Amniotic epithelial cell (primary cell): ENCODE measurements at regions not wholly inside any gene's neighbourhood (a gene's known extent, or its start where the extent isn't known, plus 50 kb on each side); places are given as distances from the start of the nearest gene placed in this dataset.

ENCODE experiments used
- DNase-seq: peaks from one replicate; pipeline ENCODE4 v3.0.0-alpha.2; 2010; ENCODE audit warnings: low read depth

DNA sequence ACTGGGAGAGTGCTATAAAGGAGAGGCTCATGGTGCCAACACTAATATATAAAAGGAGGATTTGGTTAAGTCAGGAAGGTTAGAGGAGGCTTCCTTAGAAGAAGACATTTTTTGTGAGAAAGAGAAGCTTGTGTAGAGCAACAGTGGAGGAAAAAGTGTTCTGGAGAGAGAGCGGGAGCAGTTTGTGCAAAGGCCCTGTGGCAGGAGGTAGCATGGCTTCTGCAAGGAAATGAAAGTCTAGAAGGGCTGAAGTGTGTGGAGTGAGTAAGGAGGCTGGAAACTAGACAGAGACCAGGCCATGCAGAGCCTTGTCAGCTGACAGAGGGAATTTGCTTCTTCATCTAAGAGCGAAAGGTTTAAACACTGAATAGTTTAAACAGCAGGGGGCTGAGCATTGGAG lies 64.4 kb upstream of the ARAP3 start:
- no peak for DNase-seq

DNA sequence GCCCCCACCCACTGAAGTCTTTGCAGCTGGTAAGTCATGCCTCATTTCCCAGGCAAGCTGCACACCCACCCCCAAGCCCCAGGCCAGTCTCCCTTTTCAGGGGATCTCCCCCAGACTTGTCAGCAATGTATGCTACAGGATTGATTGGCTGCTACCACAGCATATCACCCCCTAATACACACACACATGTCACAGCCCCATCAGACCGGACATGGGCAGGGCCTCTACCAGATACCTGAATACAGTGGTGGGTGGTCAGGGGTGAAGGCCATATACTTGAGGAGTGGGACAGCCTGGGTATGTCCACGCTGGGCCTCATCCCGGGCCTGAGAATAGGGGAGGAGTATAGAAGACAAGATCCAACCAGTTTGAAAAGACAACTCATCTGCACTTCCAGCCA lies 63.4 kb upstream of the ARAP3 start:
- DNase-seq = no peak

DNA sequence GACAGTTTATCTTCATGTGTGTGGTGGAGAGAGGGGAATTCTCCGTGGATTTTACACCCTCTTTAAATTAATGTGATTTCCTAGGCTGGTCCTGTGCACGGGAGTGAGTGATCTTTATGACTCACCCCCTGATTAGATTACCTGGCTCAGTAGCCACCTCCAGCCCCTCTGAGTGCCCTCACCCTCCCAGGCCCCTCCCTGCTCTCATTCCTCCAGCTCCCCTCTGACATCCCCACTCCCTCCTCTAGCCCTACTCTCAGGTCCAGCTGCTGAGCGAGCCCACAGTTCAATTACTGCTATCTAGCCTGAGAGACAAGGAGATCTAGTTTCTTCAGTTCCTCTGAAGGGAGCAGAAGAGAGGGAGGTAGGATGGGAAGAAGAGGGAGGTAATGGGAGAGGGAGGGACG lies 61.8 kb upstream of the ARAP3 start:
- no peak for DNase-seq

DNA sequence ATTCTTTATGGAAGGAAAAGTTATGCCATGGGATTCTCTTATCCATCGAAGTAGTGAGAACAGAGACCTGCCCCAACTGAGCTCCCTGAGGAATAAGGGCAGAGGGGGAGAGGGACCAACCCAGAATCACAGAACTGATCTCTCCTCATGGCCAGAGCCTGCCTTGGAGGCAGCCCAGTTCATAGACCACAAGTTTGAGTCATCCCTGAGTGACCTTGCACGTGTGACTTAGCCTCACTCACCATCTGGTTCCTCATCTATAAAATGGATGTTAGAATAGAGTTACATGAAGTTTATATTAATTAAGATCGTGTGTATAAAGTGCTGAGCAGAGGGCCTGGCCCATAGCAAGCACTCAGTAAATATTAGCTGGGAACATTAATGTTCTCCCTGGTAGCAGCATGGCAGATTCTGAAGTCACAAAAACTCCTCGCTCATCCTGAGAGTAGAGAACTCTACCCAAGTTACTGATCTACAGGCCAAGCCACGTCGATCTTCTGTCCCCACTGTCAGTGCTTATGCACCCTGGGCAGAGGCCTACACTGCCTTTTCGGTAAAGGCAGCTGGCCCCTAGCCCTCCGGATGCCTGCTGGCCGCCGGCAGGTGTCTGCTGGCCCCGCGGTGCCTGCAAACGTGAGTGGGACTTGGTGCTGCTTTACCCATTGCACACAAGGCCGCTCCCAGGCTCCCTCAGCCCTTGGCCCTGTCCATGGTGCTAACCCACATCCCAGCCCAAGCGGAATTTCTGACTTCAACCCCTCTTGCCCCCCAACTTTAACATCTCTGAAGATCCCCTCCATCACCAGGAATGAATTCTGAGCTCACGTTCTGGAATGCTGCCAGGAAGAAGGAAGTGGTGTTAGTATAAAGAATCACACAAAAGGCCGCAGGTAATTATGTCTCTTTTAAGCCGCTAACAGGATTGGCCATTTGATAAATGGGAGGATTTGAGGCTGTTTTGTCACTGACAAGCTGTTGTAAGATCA lies 61.1 kb upstream of the ARAP3 start:
- DNase-seq = peak; percentile 37

DNA sequence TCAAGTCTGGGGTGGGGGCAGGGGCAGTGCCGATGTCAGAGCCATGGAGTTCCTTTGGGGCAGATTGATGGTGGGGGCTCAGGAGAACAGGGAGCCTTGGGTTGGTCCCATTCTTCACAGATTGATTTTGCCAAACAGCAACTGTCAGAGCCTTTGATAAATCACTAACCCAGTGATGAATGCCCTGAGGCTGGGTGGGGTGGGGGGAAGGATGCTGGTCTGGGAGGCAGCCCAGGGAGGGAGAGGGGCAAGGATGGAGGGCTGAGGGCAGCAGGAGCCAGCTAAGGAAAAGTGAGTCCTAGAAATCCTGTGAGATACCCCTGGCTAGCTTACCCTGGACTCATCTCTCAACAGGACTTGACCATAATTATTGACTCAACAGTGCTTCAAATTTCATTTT lies 60.1 kb upstream of the ARAP3 start:
- no peak for DNase-seq

DNA sequence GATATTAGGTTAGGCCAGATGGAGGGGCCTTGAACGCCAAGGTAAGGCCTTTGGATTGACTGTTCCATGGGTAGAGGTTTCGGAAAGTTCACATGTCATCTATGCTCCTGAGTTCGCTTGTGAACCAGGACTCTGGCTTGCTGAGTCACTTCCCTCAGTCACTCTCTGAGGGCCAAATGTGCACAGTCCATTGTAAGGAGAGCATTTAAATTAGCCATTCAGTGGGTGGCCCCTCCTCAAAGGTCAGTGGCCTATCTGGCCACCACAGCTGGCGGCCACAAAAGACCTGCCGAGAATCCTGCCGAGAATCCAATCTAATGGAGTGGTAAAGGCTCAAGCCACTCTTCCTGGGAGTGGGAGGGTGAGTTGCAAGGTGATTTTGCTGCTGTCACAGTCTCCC lies 58.9 kb upstream of the ARAP3 start:
- no peak for DNase-seq

DNA sequence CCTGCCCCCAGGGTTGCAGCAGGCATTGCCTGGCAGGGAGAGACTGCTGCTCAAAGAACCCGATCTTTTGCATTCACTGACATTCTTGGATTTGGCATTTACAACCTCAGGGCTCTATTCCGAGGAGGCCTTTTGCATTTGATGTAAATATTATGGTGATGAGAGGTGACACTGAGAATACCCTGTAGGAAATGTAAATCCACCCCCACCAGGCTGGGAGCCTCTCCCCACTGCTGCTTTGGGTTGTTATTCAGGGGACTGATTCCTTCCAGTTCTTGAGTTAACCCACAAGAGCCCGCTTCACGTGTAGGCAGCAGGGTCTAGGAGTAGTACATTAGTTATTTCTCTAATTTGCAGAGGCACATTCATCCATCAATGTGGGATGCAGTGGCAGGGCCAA lies 55.5 kb upstream of the ARAP3 start:
- DNase-seq = no peak

DNA sequence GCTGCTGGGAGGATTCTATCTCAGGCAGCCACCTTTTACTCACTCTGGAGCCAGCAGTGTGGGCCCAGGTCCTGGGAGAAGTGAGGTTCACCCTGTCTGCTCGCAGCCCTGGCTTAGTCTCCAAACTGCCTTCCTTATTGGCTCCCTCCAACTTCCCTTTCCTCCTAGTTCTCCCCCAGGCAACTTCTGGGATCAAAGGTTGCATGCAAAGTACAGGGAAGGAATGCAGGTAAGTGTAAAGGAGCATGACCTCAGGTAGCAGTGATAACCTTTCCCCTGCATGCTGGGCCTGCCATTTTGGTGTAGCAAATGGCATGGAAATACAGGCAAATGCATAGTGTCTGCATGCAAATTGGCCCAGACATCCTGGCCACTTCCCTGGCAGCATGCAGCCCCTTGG lies 53.8 kb upstream of the ARAP3 start:
- no peak for DNase-seq

DNA sequence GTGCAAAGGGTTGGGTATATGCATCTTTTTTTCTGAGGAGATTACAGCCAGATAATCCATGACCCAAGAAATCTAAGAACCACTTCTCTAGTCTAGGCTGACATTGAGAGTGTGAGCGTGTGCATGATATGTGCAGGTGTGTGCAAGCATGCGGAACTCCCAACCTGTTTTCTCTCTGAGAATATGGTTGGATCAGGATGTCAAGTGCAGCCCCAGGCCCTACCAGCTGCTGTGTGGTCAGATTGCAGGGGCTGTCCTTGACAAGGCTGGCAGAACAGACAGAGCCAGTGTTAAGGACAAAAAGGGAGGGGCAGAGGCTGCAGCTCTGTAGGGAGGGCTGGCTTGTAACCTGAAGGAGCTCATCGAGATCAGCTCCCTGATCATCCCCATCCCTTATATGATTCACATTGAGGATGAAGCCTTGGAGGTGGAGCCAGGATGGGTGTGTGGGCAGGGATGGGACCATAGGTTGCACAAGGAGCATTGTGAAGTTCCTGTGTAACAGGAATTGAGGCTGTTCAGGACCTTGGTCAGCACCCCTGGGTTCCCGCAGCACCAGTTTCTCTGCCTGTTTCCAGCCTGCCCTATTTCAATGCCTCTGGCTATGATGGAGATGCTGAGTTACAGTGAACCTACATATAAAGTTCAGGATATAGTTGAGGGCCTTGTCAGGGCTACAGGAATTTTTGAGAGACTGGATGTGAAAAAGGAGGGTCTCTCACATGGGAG lies 52.6 kb upstream of the ARAP3 start:
- DNase-seq = peak; percentile 70

DNA sequence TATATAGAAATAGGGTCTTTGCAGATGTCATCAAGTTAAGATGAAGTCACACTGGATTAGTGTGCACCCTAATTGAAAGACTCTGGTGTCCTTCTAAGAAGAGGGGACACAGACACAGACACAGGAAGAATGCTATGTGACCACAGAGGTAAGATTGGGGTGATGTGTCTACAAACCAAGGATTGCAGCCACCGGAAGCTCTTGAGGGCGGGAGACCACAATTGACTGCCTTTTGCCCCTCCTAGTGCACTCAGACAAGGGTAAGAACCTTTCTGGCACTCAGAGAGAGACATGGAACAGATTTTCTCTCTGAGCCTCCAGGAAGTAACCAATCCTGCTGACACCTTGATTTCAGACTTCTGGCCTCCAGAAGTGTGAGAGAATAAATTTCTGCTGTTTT lies 51.2 kb upstream of the ARAP3 start:
- no peak for DNase-seq

DNA sequence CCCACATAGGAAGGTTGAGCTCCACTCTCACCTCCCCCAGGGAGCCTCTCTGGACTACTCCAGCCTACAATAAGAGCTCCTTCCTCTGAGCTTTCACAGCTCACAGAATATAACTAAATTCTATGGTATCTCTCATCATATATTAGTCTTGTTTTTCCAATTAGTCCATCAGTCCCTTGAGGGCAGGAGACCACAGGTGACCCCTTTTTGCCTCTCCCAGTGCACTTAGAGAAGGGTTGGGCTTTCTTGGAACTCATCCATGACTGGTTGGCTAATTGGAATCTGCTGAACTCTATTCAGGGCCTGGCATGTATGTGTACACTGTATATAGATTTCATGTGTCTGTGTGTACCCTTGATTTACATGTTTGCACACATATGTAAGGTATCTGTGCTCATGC lies 50.4 kb upstream of the ARAP3 start:
- DNase-seq = no peak
